Adrenal gland (tissue), 9 donors: ENCODE measurements at regions not wholly inside any gene's neighbourhood (a gene's known extent, or its start where the extent isn't known, plus 50 kb on each side); places are given as distances from the start of the nearest gene placed in this dataset.
"Not testable (repeated sequence)": the region's sequence is repeated elsewhere in the genome, so short reads cannot be mapped to it uniquely, and the experiment has no call there.

Experiments
- DNase-seq, 7 donors: peaks; one replicate each; pipeline ENCODE4 v3.0.0-alpha.2; 2019 to 2020
- H3K27ac ChIP-seq, 5 donors: fragments of 200-600 bp; sonication (generic) in 4 of 5; 1 replicate in 3 of 5; 2 replicates in 2 of 5; pipeline versions ENCODE4 v1.5.1 to v1.8.0; 2016 to 2020; ENCODE audit warnings: mild to moderate bottlenecking in 1 of 5
- H3K27me3 ChIP-seq: fragments of 200-600 bp; 2 replicates; pipeline ENCODE4 v1.8.0; 2021
- H3K36me3 ChIP-seq, 2 donors: fragments of 200-600 bp; replicated peaks in 1 of 2; 1 replicate in 1 of 2; 2 replicates in 1 of 2; pipeline versions ENCODE4 v1.5.1 to v1.8.0; 2018 to 2022
- H3K4me1 ChIP-seq, 2 donors: fragments of 200-600 bp; replicated peaks in 1 of 2; 1 replicate in 1 of 2; 2 replicates in 1 of 2; pipeline versions ENCODE4 v1.5.1 to v1.8.0; 2018 to 2021
- H3K4me3 ChIP-seq, 4 donors: fragments of 200-600 bp; sonication (generic) in 3 of 4; one replicate each; pipeline ENCODE4 v1.5.1; 2016 to 2018
- H3K9me3 ChIP-seq, 3 donors: fragments of 200-600 bp; sonication (generic) in 1 of 3; replicated peaks in 1 of 3; 1 replicate in 2 of 3; 2 replicates in 1 of 3; pipeline versions ENCODE4 v1.5.1 to v1.8.0; 2016 to 2021
- POLR2A ChIP-seq, 2 donors: fragments of 450-650 bp; IDR thresholded peaks; one replicate each; pipeline ENCODE4 v1.6.1; 2017; ENCODE audit warnings: antibody characterized with exemption in 2 of 2, mild to moderate bottlenecking in 2 of 2, moderate library complexity in 1 of 2
- WGBS, 4 donors: extraction: QIAGEN DNeasy Blood & Tissue Kit in 2 of 4; methylation state at CpG; one replicate each; pipeline versions ENCODE4 v1.1.5 to v1.1.7; 2013 to 2017; 5-methylcytosine and 5-hydroxymethylcytosine counted together
- intact Hi-C, 2 donors: fragments of 100-400 bp; cut with DNase I; formaldehyde crosslinking; loops; one replicate each; pipeline versions ENCODE4 v1.14.1 to v1.15.0; 2022 to 2023
- TF ChIP-seq, protein P1 (sequence below), 6 experiments: fragments of 450-650 bp in 4 of 6; fragments of 200-600 bp in 2 of 6; sonication (generic) in 1 of 6; IDR thresholded peaks; 1 replicate in 5 of 6; 2 replicates in 1 of 6; pipeline versions ENCODE4 v1.5.1 to v1.8.0; 2016 to 2021; ENCODE audit warnings: antibody characterized with exemption in 6 of 6, mild to moderate bottlenecking in 2 of 6, moderate library complexity in 1 of 6
- donor health status: healthy with polysubstance abuse.
- donor health status: Bipolar disorder and iron deficiency.
- donor health status: DM: yes; HTN: yes; CAD: no.
- donor health status: DM: no; HTN: no; CAD: no.
- donor health status: DM: no; HTN: no; CAD: no.

GRCh38 chr14:97159124-97159523, 361.9 kb downstream of the VRK1 start:
- no peak for DNase-seq
- H3K4me3 ChIP-seq = no peak overlapping the region
- no peak for TF ChIP-seq POLR2A (IDR thresholded peaks at IDR 0.05)
- TF ChIP-seq, protein P1, sequence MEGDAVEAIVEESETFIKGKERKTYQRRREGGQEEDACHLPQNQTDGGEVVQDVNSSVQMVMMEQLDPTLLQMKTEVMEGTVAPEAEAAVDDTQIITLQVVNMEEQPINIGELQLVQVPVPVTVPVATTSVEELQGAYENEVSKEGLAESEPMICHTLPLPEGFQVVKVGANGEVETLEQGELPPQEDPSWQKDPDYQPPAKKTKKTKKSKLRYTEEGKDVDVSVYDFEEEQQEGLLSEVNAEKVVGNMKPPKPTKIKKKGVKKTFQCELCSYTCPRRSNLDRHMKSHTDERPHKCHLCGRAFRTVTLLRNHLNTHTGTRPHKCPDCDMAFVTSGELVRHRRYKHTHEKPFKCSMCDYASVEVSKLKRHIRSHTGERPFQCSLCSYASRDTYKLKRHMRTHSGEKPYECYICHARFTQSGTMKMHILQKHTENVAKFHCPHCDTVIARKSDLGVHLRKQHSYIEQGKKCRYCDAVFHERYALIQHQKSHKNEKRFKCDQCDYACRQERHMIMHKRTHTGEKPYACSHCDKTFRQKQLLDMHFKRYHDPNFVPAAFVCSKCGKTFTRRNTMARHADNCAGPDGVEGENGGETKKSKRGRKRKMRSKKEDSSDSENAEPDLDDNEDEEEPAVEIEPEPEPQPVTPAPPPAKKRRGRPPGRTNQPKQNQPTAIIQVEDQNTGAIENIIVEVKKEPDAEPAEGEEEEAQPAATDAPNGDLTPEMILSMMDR (IDR thresholded peaks at IDR 0.05) = no peak

GRCh38 chr14:97162621-97163020, 365.4 kb downstream of the VRK1 start:
- no peak for DNase-seq
- H3K4me3 ChIP-seq = no peak overlapping the region
- no peak overlapping the region for H3K27ac ChIP-seq
- no peaks in the 10 kb centered on the region for H3K4me1 ChIP-seq
- WGBS, 4 donors = 68 to 75% (median 73%) methylated on average over 6 of the region's 6 CpGs
- TF ChIP-seq, protein P1 (IDR thresholded peaks at IDR 0.05) = no peak
- no peak for TF ChIP-seq POLR2A (IDR thresholded peaks at IDR 0.05)
- no peaks in the 10 kb centered on the region for H3K9me3 ChIP-seq
- H3K27me3 ChIP-seq = no peaks in the 10 kb centered on the region
- intact Hi-C loops = no loop called here
- no peaks in the 10 kb centered on the region for H3K36me3 ChIP-seq

More at GRCh38 chr14:97159124-97159523, 361.9 kb downstream of the VRK1 start:
- WGBS, 4 donors = 82 to 88% (median 83%) methylated on average over 4 of the region's 4 CpGs
- no peak overlapping the region for H3K27ac ChIP-seq
- no peaks in the 10 kb centered on the region for H3K27me3 ChIP-seq
- H3K9me3 ChIP-seq = no peaks in the 10 kb centered on the region
- no peaks in the 10 kb centered on the region for H3K4me1 ChIP-seq
- H3K36me3 ChIP-seq = no peaks in the 10 kb centered on the region
- intact Hi-C loops = no loop called here

DNA sequence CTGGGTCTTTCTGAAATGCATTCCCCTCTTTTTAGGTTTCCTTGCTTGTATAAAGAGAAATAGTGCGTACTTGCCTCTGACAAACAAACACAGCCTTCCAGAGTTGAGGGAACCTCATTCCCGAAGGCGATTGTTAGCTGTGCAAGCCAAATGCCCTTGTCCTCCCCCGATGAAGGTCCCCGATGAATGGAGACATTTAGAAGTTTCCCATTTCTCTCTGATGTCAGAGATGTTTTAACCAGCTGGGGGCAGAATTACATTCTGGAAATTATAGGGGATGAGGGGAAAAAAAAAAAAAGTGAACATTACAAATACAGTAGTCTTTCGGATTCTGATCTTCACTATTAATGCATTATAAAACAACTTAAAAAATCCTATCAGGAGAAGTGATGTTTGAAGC, 366.8 kb downstream of the VRK1 start:
- no peak for TF ChIP-seq POLR2A (IDR thresholded peaks at IDR 0.05)
- TF ChIP-seq, protein P1 (IDR thresholded peaks at IDR 0.05) = no peak
- intact Hi-C loops = no loop called here
- Histone ChIP-seq H3K4me1 (no peaks in the 10 kb centered on the region), H3K36me3 (no peaks in the 10 kb centered on the region), H3K27me3 (no peaks in the 10 kb centered on the region), H3K27ac (no peak overlapping the region), H3K9me3 (no peaks in the 10 kb centered on the region), H3K4me3 (no peak overlapping the region)
- no peak for DNase-seq
- WGBS, 4 donors = 26 to 40% (median 30%) methylated on average over 6 of the region's 6 CpGs

DNA sequence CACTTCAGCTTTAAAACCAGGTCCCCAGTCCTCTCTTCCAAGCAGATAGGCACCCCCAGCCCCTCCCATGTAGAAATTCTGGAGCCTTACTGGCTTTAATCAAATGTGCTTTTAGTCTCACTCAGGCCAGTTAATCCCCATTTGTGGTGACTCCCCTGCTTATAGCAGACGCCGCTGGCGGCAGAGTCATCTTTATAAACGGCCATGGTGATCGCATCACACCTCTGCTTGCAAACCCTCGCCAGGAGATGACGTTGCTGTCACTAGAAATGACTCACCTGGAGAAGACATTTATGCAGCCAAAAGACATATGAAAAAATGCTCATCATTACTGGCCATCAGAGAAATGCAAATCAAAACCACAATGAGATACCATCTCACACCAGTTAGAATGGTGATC, 369.3 kb downstream of the VRK1 start:
- Histone ChIP-seq H3K4me1 (no peaks in the 10 kb centered on the region), H3K36me3 (no peaks in the 10 kb centered on the region), H3K27ac (no peak overlapping the region), H3K4me3 (no peak overlapping the region), H3K9me3 (no peaks in the 10 kb centered on the region), H3K27me3 (no peaks in the 10 kb centered on the region)
- DNase-seq = no peak
- WGBS, 4 donors = 78 to 85% (median 84%) methylated on average over 7 of the region's 7 CpGs
- intact Hi-C loops = no loop called here
- TF ChIP-seq, protein P1 (IDR thresholded peaks at IDR 0.05) = no peak
- TF ChIP-seq POLR2A (IDR thresholded peaks at IDR 0.05) = no peak

DNA sequence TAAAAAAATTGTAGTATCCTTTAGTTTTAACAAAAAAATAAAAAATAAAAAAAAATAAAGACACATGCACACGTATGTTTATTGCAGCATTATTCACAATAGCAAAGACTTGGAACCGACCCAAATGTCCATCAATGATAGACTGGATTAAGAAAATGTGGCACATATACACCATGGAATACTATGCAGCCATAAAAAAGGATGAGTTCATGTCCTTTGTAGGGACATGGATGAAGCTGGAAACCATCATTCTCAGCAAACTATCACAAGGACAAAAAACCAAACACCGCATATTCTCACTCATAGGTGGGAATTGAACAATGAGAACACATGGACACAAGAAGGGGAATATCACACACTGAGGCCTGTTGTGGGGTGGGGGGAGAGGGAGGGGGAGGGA, 370.4 kb downstream of the VRK1 start:
- H3K27ac ChIP-seq, H3K36me3 ChIP-seq, DNase-seq, H3K27me3 ChIP-seq, intact Hi-C loops, H3K4me1 ChIP-seq, H3K9me3 ChIP-seq, H3K4me3 ChIP-seq: not testable (repeated sequence)
- whole genome bisulfite sequencing, 4 donors = 64 to 91% (median 84%) methylated on average over 3 of the region's 3 CpGs
